GM12878 (cell line): ENCODE measurements at regions not wholly inside any gene's neighbourhood (a gene's known extent, or its start where the extent isn't known, plus 50 kb on each side); places are given as distances from the start of the nearest gene placed in this dataset. TPM values are rescaled to one million over a fixed set of nuclear protein-coding genes. Genes with fewer than 3 reads are reported as not detected.

Experiments used
- ATAC-seq: fragments of 200-7000 bp; cut with Tn5 transposase; 3 replicates; pipeline ENCODE4 v1.9.1; 2020; ENCODE audit warnings: mild to moderate bottlenecking, moderate library complexity
- BruUV-seq: library from RNA; stranded (reverse); fragments of 400-500 nt; replicated peaks from 2 replicates; lab custom pipeline; 2021; lab: Mats Ljungman, UMichigan
- CTCF ChIA-PET: fragments of 300-600 bp; sonication (Branson Sonifier 250); formaldehyde crosslinking; extraction: SDS; loops from one replicate; lab custom pipeline; 2021; ENCODE audit warnings: inconsistent platforms; lab: Yijun Ruan, JAX
- POLR2A ChIA-PET: fragments of 350-600 bp; formaldehyde crosslinking; extraction: SDS; loops from one replicate; lab custom pipeline; 2021; ENCODE audit warnings: inconsistent platforms; lab: Charles Lee
- RAD21 ChIA-PET: fragments of 300-600 bp; sonication (Branson Sonifier 250); formaldehyde crosslinking; loops from one replicate; lab custom pipeline; 2023; ENCODE audit warnings: antibody characterized with exemption; ENCODE audit not compliant: unreplicated experiment; lab: Charles Lee
- SMC1A ChIA-PET: fragments of 300-600 bp; sonication (Branson Sonifier 250); formaldehyde crosslinking; loops from one replicate; lab custom pipeline; 2023; ENCODE audit not compliant: unreplicated experiment, uncharacterized antibody; lab: Charles Lee
- DNase-seq: peaks from one replicate; pipeline ENCODE4 v3.0.0-alpha.2; 2011; ENCODE audit warnings: low read depth, low spot score
- FAIRE-seq: peaks from 3 replicates; lab custom pipeline; 2011; peaks lifted over from hg19 to GRCh38; lab: Jason Lieb, UNC
- H2AFZ ChIP-seq: 2 replicates; pipeline ENCODE4 v1.6.0; 2011; ENCODE audit warnings: low read depth, low read length, control low read depth; ENCODE audit not compliant: control insufficient read depth
- H3K27ac ChIP-seq: 2 replicates; pipeline ENCODE4 v1.5.1; 2011; ENCODE audit warnings: control low read depth; ENCODE audit not compliant: control insufficient read depth, insufficient read depth
- H3K27me3 ChIP-seq, 2 experiments: replicated peaks in 1 of 2; 2 replicates each; pipeline versions ENCODE4 v1.6.0 to v1.6.1; 2011; ENCODE audit warnings: low read length in 1 of 2; ENCODE audit not compliant: control insufficient read depth in 2 of 2, insufficient read depth in 2 of 2
- H3K36me3 ChIP-seq, 2 experiments: 2 replicates each; pipeline ENCODE4 v1.5.1; 2011; ENCODE audit warnings: low read length in 1 of 2; ENCODE audit not compliant: control insufficient read depth in 2 of 2, insufficient read depth in 2 of 2
- H3K4me1 ChIP-seq: 2 replicates; pipeline ENCODE4 v1.6.1; 2011; ENCODE audit warnings: mild to moderate bottlenecking, low read length, moderate library complexity, mixed read lengths; ENCODE audit not compliant: control insufficient read depth, insufficient read depth
- H3K4me2 ChIP-seq: 2 replicates; pipeline ENCODE4 v1.6.0; 2011; ENCODE audit warnings: control low read depth; ENCODE audit not compliant: control insufficient read depth, insufficient read depth
- H3K4me3 ChIP-seq: fragments of 200-600 bp; sonication (generic); 2 replicates; pipeline ENCODE4 v1.5.1; 2016
- H3K79me2 ChIP-seq: 2 replicates; pipeline ENCODE4 v1.6.0; 2011; ENCODE audit warnings: low read length; ENCODE audit not compliant: control insufficient read depth, insufficient read depth
- H3K9ac ChIP-seq: 2 replicates; pipeline ENCODE4 v1.8.0; 2011; ENCODE audit warnings: low read length, control low read depth, mixed read lengths; ENCODE audit not compliant: control insufficient read depth, insufficient read depth
- H3K9me3 ChIP-seq: replicated peaks from 3 replicates; pipeline ENCODE4 v1.5.1; 2011; ENCODE audit warnings: mild to moderate bottlenecking, low read length; ENCODE audit not compliant: control insufficient read depth, insufficient read depth
- H4K20me1 ChIP-seq: 2 replicates; pipeline ENCODE4 v1.6.0; 2011; ENCODE audit not compliant: control insufficient read depth, insufficient read depth
- BCL11A ChIP-seq: IDR thresholded peaks from 2 replicates; pipeline ENCODE4 v1.6.1; 2011; ENCODE audit warnings: low read depth, low read length
- WGBS: methylation state at CpG from one replicate; pipeline ENCODE4 v1.1.6; 2016; ENCODE audit warnings: low lambda C conversion rate; ENCODE audit not compliant: insufficient replicate concordance, insufficient coverage; ENCODE audit errors: missing lambda C conversion rate; 5-methylcytosine and 5-hydroxymethylcytosine counted together
- in situ Hi-C: fragments of 300-500 bp; cut with MboI; formaldehyde crosslinking; loops from 9 replicates; pipeline ENCODE4 v1.14.3; 2018; ENCODE audit warnings: mixed read lengths
- intact Hi-C: fragments of 100-400 bp; cut with micrococcal nuclease; formaldehyde crosslinking; loops from one replicate; pipeline ENCODE4 v1.14.2; 2022; ENCODE audit not compliant: unreplicated experiment
- small RNA-seq: library from RNA; depleted of rRNA; stranded (forward); fragments of <200 nt; gene quantifications from one replicate; pipeline ENCODE3, GENCODE V24; 2014
- TF ChIP-seq, protein P1 (sequence below): fragments of 450-650 bp; formaldehyde crosslinking; IDR thresholded peaks from 2 replicates; pipeline ENCODE4 v1.4.0; 2022; ENCODE audit warnings: mild to moderate bottlenecking, moderate library complexity

DNA sequence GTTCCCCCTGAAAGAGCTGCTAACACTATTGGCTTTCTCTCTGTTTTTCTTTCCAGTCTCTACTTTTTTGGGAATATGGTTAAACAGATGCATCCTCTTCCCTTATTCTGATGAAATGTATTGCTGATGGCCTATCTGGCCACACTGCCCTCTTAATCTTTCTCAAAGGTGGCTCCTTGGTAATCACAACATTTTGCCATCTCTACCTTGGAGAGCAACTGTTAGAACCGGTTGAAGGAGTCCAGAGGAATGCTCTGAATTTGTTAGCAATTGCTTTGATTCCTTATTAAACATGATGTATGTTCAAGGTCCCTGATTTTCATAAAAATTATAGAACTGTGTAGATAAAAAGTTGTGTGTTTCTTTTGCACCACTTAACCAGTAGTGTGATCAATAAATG, 50.1 kb upstream of the ARID1A start:
- no TSS peak for BruUV-seq
- ChIA-PET SMC1A (interaction anchor here (1.3 kb wide), 2 partner anchors 11 to 14 kb away, joined by 3 to 6 read pairs; no protein-coding TSS in a partner anchor), CTCF (interaction anchor here (0.6 to 1.0 kb wide), 3 partner anchors 31 to 652 kb away, joined by 3 to 4 read pairs (median 3); no protein-coding TSS in a partner anchor), RAD21 (no interaction called here), POLR2A (interaction anchor here (0.7 kb wide), 1 partner anchor 613 kb away, joined by 3 read pairs; no protein-coding TSS in a partner anchor)
- Histone ChIP-seq H3K36me3 (no peaks in the 10 kb centered on the region), H3K9me3 (no peaks in the 10 kb centered on the region), H3K4me3 (no peak overlapping the region), H3K27me3 (no peaks in the 10 kb centered on the region), H3K9ac (no peak overlapping the region), H3K4me1 (no peaks in the 10 kb centered on the region), H2AFZ (no peak overlapping the region), H4K20me1 (no peaks in the 10 kb centered on the region), H3K27ac (no peak overlapping the region), H3K4me2 (no peak overlapping the region), H3K79me2 (no peaks in the 10 kb centered on the region)
- 43% methylated on average over 1 of the region's 1 CpG for WGBS
- TF ChIP-seq, protein P1, sequence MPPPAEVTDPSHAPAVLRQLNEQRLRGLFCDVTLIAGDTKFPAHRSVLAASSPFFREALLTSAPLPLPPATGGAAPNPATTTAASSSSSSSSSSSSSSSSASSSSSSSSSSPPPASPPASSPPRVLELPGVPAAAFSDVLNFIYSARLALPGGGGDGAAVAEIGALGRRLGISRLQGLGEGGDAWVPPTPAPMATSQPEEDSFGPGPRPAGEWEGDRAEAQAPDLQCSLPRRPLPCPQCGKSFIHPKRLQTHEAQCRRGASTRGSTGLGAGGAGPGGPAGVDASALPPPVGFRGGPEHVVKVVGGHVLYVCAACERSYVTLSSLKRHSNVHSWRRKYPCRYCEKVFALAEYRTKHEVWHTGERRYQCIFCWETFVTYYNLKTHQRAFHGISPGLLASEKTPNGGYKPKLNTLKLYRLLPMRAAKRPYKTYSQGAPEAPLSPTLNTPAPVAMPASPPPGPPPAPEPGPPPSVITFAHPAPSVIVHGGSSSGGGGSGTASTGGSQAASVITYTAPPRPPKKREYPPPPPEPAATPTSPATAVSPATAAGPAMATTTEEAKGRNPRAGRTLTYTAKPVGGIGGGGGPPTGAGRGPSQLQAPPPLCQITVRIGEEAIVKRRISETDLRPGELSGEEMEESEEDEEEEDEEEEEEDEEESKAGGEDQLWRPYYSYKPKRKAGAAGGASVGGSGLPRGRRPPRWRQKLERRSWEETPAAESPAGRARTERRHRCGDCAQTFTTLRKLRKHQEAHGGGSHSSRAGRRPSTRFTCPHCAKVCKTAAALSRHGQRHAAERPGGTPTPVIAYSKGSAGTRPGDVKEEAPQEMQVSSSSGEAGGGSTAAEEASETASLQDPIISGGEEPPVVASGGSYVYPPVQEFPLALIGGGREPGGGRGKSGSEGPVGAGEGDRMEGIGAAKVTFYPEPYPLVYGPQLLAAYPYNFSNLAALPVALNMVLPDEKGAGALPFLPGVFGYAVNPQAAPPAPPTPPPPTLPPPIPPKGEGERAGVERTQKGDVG (CRISPR knock-in tag), result no peak
- no peak for TF ChIP-seq BCL11A
- DNase-seq (no peak), FAIRE-seq (no peak), ATAC-seq (no peak)
- intact Hi-C loops (no loop called here), in situ Hi-C loops (no loop called here)

Small RNA genes lying in the stretch of these regions (small RNA-seq; reads per million reads assigned to genes)
- not detected for gene AL627313.1
- not detected for gene RF01210
